Astrocyte of the cerebellum (primary cell): ENCODE measurements at regions not wholly inside any gene's neighbourhood (a gene's known extent, or its start where the extent isn't known, plus 50 kb on each side); places are given as distances from the start of the nearest gene placed in this dataset.

Experiments used
- DNase-seq: peaks from one replicate; pipeline ENCODE4 v3.0.0-alpha.2; 2011; ENCODE audit warnings: low read depth
- H3K4me3 ChIP-seq: 2 replicates; pipeline ENCODE4 v1.5.1; 2011; ENCODE audit warnings: mild to moderate bottlenecking, low read depth, low read length, moderate library complexity
- in situ Hi-C: cut with HindIII; loops from 2 replicates; pipeline ENCODE4 v1.10.0; 2017; ENCODE audit warnings: low sequenced_read_pairs
- TF ChIP-seq, protein P1 (sequence below): IDR thresholded peaks from 2 replicates; pipeline ENCODE4 v1.5.1; 2012; ENCODE audit warnings: low read length, low read depth, moderate library complexity, mild to moderate bottlenecking; ENCODE audit errors: missing control alignments

DNA sequence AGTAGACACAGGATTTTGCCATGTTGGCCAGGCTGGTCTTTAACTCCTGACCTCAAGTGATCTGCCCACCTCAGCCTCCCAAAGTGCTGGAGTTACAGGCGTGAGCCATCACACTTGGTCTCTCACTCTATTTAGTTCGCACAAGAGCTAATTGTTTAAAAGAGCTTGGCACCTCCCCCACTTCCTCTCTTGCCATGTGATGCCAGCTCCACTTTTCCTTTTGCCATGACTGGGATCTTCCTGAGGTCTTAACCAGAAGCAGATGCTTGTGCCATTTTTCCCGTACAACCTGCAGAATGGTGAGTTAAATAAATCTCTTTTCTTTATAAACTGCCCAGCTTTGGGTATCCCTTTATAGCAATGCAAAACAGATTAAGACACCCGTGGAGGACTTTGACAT lies 200.1 kb upstream of the FRMD6 start:
- no peak for DNase-seq
- no peak overlapping the region for H3K4me3 ChIP-seq
- in situ Hi-C loops = no loop called here
- TF ChIP-seq, protein P1, sequence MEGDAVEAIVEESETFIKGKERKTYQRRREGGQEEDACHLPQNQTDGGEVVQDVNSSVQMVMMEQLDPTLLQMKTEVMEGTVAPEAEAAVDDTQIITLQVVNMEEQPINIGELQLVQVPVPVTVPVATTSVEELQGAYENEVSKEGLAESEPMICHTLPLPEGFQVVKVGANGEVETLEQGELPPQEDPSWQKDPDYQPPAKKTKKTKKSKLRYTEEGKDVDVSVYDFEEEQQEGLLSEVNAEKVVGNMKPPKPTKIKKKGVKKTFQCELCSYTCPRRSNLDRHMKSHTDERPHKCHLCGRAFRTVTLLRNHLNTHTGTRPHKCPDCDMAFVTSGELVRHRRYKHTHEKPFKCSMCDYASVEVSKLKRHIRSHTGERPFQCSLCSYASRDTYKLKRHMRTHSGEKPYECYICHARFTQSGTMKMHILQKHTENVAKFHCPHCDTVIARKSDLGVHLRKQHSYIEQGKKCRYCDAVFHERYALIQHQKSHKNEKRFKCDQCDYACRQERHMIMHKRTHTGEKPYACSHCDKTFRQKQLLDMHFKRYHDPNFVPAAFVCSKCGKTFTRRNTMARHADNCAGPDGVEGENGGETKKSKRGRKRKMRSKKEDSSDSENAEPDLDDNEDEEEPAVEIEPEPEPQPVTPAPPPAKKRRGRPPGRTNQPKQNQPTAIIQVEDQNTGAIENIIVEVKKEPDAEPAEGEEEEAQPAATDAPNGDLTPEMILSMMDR = no peak

DNA sequence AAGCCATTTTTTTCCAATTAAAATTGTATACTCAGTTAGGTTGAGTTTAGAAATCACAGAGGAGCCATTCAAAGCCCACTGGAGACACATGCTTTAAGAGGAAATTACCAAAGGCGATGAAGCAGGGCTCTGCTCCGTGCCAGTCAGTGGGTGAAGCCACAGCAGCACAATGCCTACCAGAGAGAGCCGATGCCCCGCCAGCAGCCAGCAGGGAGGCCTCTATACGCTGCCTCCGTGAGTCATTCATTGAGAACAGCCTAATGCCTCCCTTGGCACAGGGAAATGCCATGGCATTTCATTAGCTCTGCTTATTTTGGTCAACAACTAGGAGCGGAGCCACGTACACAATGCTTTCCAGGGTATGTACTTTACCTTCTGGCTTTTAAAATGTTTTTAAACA lies 197.8 kb upstream of the FRMD6 start:
- DNase-seq = no peak
- TF ChIP-seq, protein P1 = no peak
- no peak overlapping the region for H3K4me3 ChIP-seq
- in situ Hi-C loops = no loop called here

DNA sequence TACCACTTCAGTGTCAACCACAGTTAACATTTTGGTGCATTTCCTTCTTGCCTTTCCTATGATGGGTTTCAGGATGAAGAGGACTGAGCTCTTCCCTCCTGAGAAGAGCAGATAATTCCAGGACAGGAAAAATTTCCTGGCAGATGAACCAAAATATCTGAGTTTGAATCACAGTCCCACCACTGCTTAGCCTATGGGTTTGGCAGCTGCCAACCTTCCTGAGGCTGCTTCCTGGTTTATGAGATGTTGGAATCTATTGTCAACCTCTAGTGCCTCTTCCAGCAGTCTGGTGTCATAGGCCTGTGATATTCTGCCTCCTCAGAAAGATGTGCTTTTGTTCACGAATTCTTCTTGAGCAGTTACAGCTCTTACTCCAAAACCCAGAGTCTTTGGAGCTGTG lies 197.4 kb upstream of the FRMD6 start:
- TF ChIP-seq, protein P1 = no peak
- in situ Hi-C loops = no loop called here
- no peak for DNase-seq
- no peak overlapping the region for H3K4me3 ChIP-seq

DNA sequence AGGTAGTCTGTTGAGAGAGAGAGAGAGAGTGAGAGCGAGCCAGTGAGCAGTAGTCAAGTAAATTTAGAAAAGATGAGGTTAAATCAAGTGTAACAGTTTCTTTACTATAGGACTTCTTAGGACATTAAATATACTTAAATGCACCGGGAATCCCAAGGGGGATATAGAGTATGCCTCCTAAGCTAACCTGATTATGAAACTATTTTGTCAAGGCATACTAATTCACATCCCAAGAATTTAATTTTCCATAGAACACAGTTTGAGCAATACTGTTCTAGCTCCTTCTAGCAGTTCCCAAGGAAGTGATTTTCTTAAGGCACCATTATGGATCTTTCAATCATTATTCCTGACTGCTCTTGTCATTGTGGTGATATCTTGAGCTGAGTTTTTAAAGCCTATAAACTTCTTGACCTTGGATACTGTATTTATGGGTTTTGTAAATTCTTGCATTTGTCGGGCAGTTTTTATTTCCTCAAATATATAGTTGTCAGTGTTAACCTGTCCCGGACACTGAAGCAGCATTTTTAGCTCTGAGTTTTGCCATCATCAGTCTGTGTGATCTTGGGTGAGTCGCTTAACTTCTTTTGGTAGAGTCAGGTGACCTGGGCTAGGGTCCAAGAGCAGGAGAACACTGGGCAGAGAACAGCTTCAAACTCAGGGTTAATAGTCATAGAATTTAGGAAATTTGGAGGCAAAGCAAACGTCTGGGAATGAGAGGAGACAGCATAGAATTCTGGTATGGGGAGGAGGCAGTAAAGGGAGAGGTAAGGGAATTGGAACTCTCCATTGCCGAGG lies 196.5 kb upstream of the FRMD6 start:
- TF ChIP-seq, protein P1 = no peak
- H3K4me3 ChIP-seq = no peak overlapping the region
- in situ Hi-C loops = no loop called here
- no peak for DNase-seq

DNA sequence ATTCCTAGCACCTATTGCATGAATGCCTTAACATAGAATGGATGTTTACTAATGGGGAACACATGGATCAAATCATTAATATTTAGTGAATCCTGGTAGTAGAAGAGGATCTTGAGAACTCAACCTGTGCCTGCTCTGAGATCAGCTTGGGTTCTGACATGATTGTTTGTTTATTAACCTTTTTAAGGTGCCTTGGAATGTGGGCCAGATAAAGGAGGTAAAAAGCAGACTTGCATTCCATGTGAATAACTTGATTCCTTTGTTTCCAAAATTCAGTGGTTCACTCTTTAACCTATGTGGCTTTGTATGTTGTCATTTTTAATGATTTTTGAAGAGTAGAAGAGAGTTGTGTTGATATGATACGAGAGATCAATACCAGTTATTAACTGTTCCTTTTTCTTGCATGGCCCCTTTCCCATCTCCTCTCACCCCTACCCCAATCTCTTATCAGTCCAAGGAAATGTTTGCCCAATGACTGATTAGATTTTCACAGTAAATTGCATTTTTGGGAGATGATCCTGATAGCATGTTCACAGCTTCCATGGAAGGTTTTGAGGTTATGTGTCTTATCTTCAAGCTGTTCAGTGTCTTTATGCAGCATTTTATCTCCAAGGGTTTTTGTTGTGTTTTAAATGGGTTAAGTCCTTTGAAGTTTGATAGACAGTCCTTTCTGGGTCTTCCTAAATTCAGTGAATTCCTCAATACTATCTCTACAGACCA lies 193.7 kb upstream of the FRMD6 start:
- TF ChIP-seq, protein P1 = no peak
- DNase-seq = no peak
- in situ Hi-C loops = no loop called here
- H3K4me3 ChIP-seq = no peak overlapping the region

DNA sequence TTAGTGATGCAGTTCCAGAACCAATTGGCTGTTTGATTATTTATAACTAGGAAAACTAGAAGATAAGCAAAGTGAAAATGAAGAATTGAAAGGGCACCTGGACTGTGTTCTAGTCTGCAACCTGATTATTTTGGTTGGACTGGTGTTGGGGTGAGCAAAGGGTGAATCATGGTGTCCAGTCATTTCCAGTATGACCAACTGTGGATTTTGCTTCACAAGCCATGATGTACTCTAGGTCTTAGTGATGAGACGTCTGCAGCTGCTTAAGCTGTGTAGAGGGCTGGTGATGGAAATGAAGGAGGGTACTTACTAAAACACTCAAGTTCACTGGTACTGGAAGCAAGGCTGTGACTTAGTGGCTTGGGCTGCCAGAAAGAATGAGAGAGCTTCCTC lies 193.2 kb upstream of the FRMD6 start:
- TF ChIP-seq, protein P1 = no peak
- in situ Hi-C loops = no loop called here
- no peak for DNase-seq
- no peak overlapping the region for H3K4me3 ChIP-seq
